HepG2 (cell line): ENCODE measurements at regions not wholly inside any gene's neighbourhood (a gene's known extent, or its start where the extent isn't known, plus 50 kb on each side); places are given as distances from the start of the nearest gene placed in this dataset.

Experiments
- ATAC-seq: fragments of 200-7000 bp; cut with Tn5 transposase; 3 replicates; pipeline ENCODE4 v1.9.1; 2020; ENCODE audit warnings: mild to moderate bottlenecking, moderate library complexity
- BruUV-seq: library from RNA; stranded (reverse); fragments of 400-500 nt; replicated peaks from 2 replicates; lab custom pipeline; 2021; lab: Mats Ljungman, UMichigan
- CTCF ChIA-PET: fragments of 300-600 bp; formaldehyde crosslinking; extraction: SDS; loops from one replicate; lab custom pipeline; 2021; ENCODE audit warnings: low total read pairs, inconsistent platforms, low intra/inter-chr PET ratio; lab: Yijun Ruan, JAX
- POLR2A ChIA-PET: fragments of 350-600 bp; sonication (Branson Sonifier 250); formaldehyde crosslinking; loops from one replicate; lab custom pipeline; 2020; ENCODE audit warnings: antibody characterized with exemption, inconsistent platforms; lab: Yijun Ruan, JAX
- DNase-seq: peaks from one replicate; pipeline ENCODE4 v3.0.0-alpha.2; 2015; ENCODE audit warnings: low spot score
- FAIRE-seq: peaks from 3 replicates; lab custom pipeline; 2011; peaks lifted over from hg19 to GRCh38; lab: Jason Lieb, UNC
- H2AFZ ChIP-seq: one replicate; pipeline ENCODE4 v1.6.1; 2011; ENCODE audit warnings: low read length, inconsistent platforms
- H3K27ac ChIP-seq: fragments of 300-600 bp; 3 replicates; pipeline ENCODE4 v1.8.0; 2011; ENCODE audit warnings: mixed run types, mild to moderate bottlenecking, mixed read lengths, low read length, inconsistent platforms; ENCODE audit not compliant: insufficient read depth; ENCODE audit errors: extremely low read length
- H3K27me3 ChIP-seq, 2 experiments: fragments of 200-600 bp in 1 of 2; 2 replicates in 1 of 2; 3 replicates in 1 of 2; pipeline versions ENCODE4 v1.6.0 to v1.8.0; 2011; ENCODE audit warnings: low read length in 2 of 2, mild to moderate bottlenecking in 2 of 2, moderate library complexity in 2 of 2, inconsistent platforms in 1 of 2; ENCODE audit not compliant: insufficient read depth in 2 of 2, control insufficient read depth in 1 of 2
- H3K36me3 ChIP-seq, 2 experiments: fragments of 200-600 bp in 1 of 2; replicated peaks in 1 of 2; 2 replicates in 1 of 2; 3 replicates in 1 of 2; pipeline versions ENCODE4 v1.5.1 to v1.8.0; 2011; ENCODE audit warnings: low read length in 2 of 2, inconsistent platforms in 1 of 2; ENCODE audit not compliant: insufficient read depth in 2 of 2, control insufficient read depth in 1 of 2
- H3K4me1 ChIP-seq: 2 replicates; pipeline ENCODE4 v1.5.1; 2012; ENCODE audit warnings: low read length, inconsistent platforms; ENCODE audit not compliant: insufficient read depth
- H3K4me2 ChIP-seq: 2 replicates; pipeline ENCODE4 v1.6.0; 2011; ENCODE audit warnings: low read depth, low read length, inconsistent platforms
- H3K4me3 ChIP-seq, 3 experiments: fragments of 200-600 bp in 1 of 3; sonication (generic), shearing (Covaris generic) in 1 of 3; replicated peaks in 1 of 3; 2 replicates each; pipeline ENCODE4 v1.5.1; 2011 to 2016; ENCODE audit warnings: low read length in 3 of 3, inconsistent platforms in 2 of 3, low read depth in 2 of 3, mild to moderate bottlenecking in 2 of 3, control low read depth in 1 of 3, mixed read lengths in 1 of 3; ENCODE audit not compliant: insufficient read depth in 1 of 3
- H3K79me2 ChIP-seq: one replicate; pipeline ENCODE4 v1.6.1; 2011; ENCODE audit warnings: low read length, inconsistent platforms; ENCODE audit not compliant: insufficient read depth
- H3K9ac ChIP-seq: 2 replicates; pipeline ENCODE4 v1.6.0; 2011; ENCODE audit warnings: mild to moderate bottlenecking, low read depth, low read length, inconsistent platforms; ENCODE audit not compliant: insufficient read depth
- H3K9me3 ChIP-seq: 2 replicates; pipeline ENCODE4 v1.5.1; 2012; ENCODE audit warnings: mild to moderate bottlenecking, low read length
- H4K20me1 ChIP-seq: 2 replicates; pipeline ENCODE4 v1.6.0; 2011; ENCODE audit warnings: inconsistent platforms, mild to moderate bottlenecking, low read length, moderate library complexity; ENCODE audit not compliant: insufficient read depth
- FOXC1 ChIP-seq: sonication (generic); formaldehyde crosslinking; IDR thresholded peaks from 2 replicates; pipeline ENCODE4 v1.8.0; 2022; ENCODE audit warnings: mild to moderate bottlenecking, missing genetic modification reagents, borderline replicate concordance
- HMGA1 ChIP-seq: sonication (generic); formaldehyde crosslinking; conservative IDR thresholded peaks from 2 replicates; pipeline ENCODE4 v1.4.0; 2020; ENCODE audit warnings: missing genetic modification reagents
- MLXIP ChIP-seq: sonication (generic); formaldehyde crosslinking; IDR thresholded peaks from 2 replicates; pipeline ENCODE4 v1.9.0; 2021; ENCODE audit warnings: missing genetic modification reagents, borderline replicate concordance
- PBX2 ChIP-seq: IDR thresholded peaks from 2 replicates; pipeline ENCODE4 v1.6.1; 2016; ENCODE audit warnings: control low read depth
- ZNF773 ChIP-seq: sonication (generic); formaldehyde crosslinking; IDR thresholded peaks from 2 replicates; pipeline ENCODE4 v1.4.0; 2020; ENCODE audit warnings: missing genetic modification reagents, borderline replicate concordance
- WGBS: methylation state at CpG from one replicate; pipeline ENCODE4 v1.1.6; 2017; ENCODE audit warnings: low lambda C conversion rate; 5-methylcytosine and 5-hydroxymethylcytosine counted together
- in situ Hi-C: cut with HindIII; loops from 2 replicates; pipeline ENCODE4 v1.10.0; 2017; ENCODE audit warnings: low pct_unique_long_range_greater_than_20kb; ENCODE audit not compliant: extremely low pct_ligation_motif_present
- intact Hi-C: fragments of 100-400 bp; cut with micrococcal nuclease; formaldehyde crosslinking; loops from one replicate; pipeline ENCODE4 v1.10.0; 2022; ENCODE audit not compliant: unreplicated experiment

- no peaks in the 10 kb centered on the region for H3K4me1 ChIP-seq
- ATAC-seq: no peak
- H3K9ac ChIP-seq: no peak overlapping the region
- intact Hi-C loops: no loop called here
- in situ Hi-C loops: no loop called here
- WGBS: 0% methylated on average over 1 of the region's 1 CpG
- no peaks in the 10 kb centered on the region for H3K79me2 ChIP-seq
- no peak overlapping the region for H2AFZ ChIP-seq
- no TSS peak for BruUV-seq
- TF ChIP-seq PBX2 (CRISPR knock-in tag): no peak
- no peak for TF ChIP-seq ZNF773 (CRISPR knock-in tag)
- no peak for TF ChIP-seq MLXIP
- TF ChIP-seq FOXC1 (CRISPR knock-in tag): no peak
- TF ChIP-seq HMGA1 (CRISPR knock-in tag): no peak
- no peaks in the 10 kb centered on the region for H3K9me3 ChIP-seq
- H4K20me1 ChIP-seq: no peaks in the 10 kb centered on the region
- H3K27ac ChIP-seq: no peak overlapping the region
- ChIA-PET CTCF (no interaction called here), POLR2A (no interaction called here)
- no peak for DNase-seq
- H3K4me2 ChIP-seq: no peak overlapping the region
- no peak for FAIRE-seq
- H3K4me3 ChIP-seq: no peak overlapping the region
- no peaks in the 10 kb centered on the region for H3K36me3 ChIP-seq
- H3K27me3 ChIP-seq: peaks cover 0 to 28% of the 10 kb centered on the region in 2 experiments; a peak in 3 of 5 replicates
These were observed 87.6 kb upstream of the RSPO3 start for GRCh38 chr6:127030836-127031235.
